HEK293 (cell line): ENCODE measurements at regions not wholly inside any gene's neighbourhood (a gene's known extent, or its start where the extent isn't known, plus 50 kb on each side); places are given as distances from the start of the nearest gene placed in this dataset.

ENCODE experiments used
- CTCF ChIA-PET: fragments of 350-600 bp; formaldehyde crosslinking; extraction: SDS; loops from one replicate; lab custom pipeline; 2021; ENCODE audit warnings: antibody characterized with exemption; lab: Yijun Ruan, JAX
- POLR2A ChIA-PET: fragments of 300-600 bp; formaldehyde crosslinking; extraction: SDS; loops from one replicate; lab custom pipeline; 2020; ENCODE audit warnings: antibody characterized with exemption, inconsistent platforms; lab: Yijun Ruan, JAX
- H3K27ac ChIP-seq: fragments of 200-500 bp; sonication (Bioruptor generic); 2 replicates; pipeline ENCODE4 v1.5.1; 2014; ENCODE audit warnings: low read depth, low read length, control low read depth, inconsistent platforms; ENCODE audit errors: extremely low read depth
- H3K36me3 ChIP-seq, 2 experiments: fragments of 200-500 bp in 1 of 2; sonication (Bioruptor generic) in 1 of 2; 1 replicate in 1 of 2; 2 replicates in 1 of 2; pipeline ENCODE4 v1.5.1; 2014 to 2017; ENCODE audit warnings: inconsistent platforms in 2 of 2, low read length in 2 of 2; ENCODE audit not compliant: control insufficient read depth in 2 of 2, insufficient read depth in 1 of 2
- H3K4me1 ChIP-seq: fragments of 200-500 bp; sonication (Bioruptor generic); 2 replicates; pipeline ENCODE4 v1.5.1; 2014; ENCODE audit warnings: mild to moderate bottlenecking, low read length, inconsistent platforms; ENCODE audit not compliant: control insufficient read depth, insufficient read depth
- H3K4me3 ChIP-seq: 2 replicates; pipeline ENCODE4 v1.5.1; 2011; ENCODE audit warnings: low read depth, mild to moderate bottlenecking, control low read depth, low read length, moderate library complexity
- H3K9me3 ChIP-seq: fragments of 200-500 bp; sonication (Bioruptor generic); 2 replicates; pipeline ENCODE4 v1.5.1; 2014; ENCODE audit warnings: low read depth, low read length, inconsistent platforms; ENCODE audit not compliant: control insufficient read depth, insufficient read depth
- BCL11B ChIP-seq: fragments of 450-650 bp; formaldehyde crosslinking; IDR thresholded peaks from 2 replicates; pipeline ENCODE4 v1.5.1; 2016; ENCODE audit warnings: low read depth, missing biosample characterization, missing genetic modification characterization
- GLIS1 ChIP-seq: fragments of 450-650 bp; formaldehyde crosslinking; IDR thresholded peaks from 2 replicates; pipeline ENCODE4 v1.5.1; 2016; ENCODE audit warnings: missing biosample characterization, missing genetic modification characterization
- PRDM10 ChIP-seq: fragments of 450-650 bp; formaldehyde crosslinking; IDR thresholded peaks from 2 replicates; pipeline ENCODE4 v1.5.1; 2016; ENCODE audit warnings: missing biosample characterization, missing genetic modification characterization
- PRDM6 ChIP-seq: fragments of 450-650 bp; formaldehyde crosslinking; IDR thresholded peaks from 2 replicates; pipeline ENCODE4 v1.5.1; 2017; ENCODE audit warnings: missing biosample characterization, missing genetic modification characterization
- REST ChIP-seq: fragments of 450-650 bp; formaldehyde crosslinking; IDR thresholded peaks from 2 replicates; pipeline ENCODE4 v1.5.1; 2016; ENCODE audit warnings: missing biosample characterization, missing genetic modification characterization
- ZBTB1 ChIP-seq: fragments of 450-650 bp; formaldehyde crosslinking; IDR thresholded peaks from 2 replicates; pipeline ENCODE4 v1.5.1; 2016; ENCODE audit warnings: missing biosample characterization, missing genetic modification characterization
- ZBTB8A ChIP-seq: fragments of 450-650 bp; formaldehyde crosslinking; IDR thresholded peaks from 2 replicates; pipeline ENCODE4 v1.5.1; 2016; ENCODE audit warnings: missing biosample characterization, missing genetic modification characterization
- ZNF132 ChIP-seq: fragments of 450-650 bp; formaldehyde crosslinking; IDR thresholded peaks from 2 replicates; pipeline ENCODE4 v1.5.1; 2017; ENCODE audit warnings: missing biosample characterization, missing genetic modification characterization, borderline replicate concordance
- ZNF148 ChIP-seq: fragments of 450-650 bp; formaldehyde crosslinking; IDR thresholded peaks from 2 replicates; pipeline ENCODE4 v1.5.0; 2017; ENCODE audit warnings: missing biosample characterization, missing genetic modification characterization, borderline replicate concordance
- ZNF16 ChIP-seq: fragments of 450-650 bp; formaldehyde crosslinking; IDR thresholded peaks from 2 replicates; pipeline ENCODE4 v1.5.1; 2016; ENCODE audit warnings: low read depth, missing biosample characterization, missing genetic modification characterization
- ZNF19 ChIP-seq: fragments of 450-650 bp; formaldehyde crosslinking; IDR thresholded peaks from 2 replicates; pipeline ENCODE4; 2016; ENCODE audit warnings: missing biosample characterization, missing genetic modification characterization, low read depth
- ZNF214 ChIP-seq: fragments of 450-650 bp; formaldehyde crosslinking; IDR thresholded peaks from 2 replicates; pipeline ENCODE4 v1.5.1; 2017; ENCODE audit warnings: missing biosample characterization, mild to moderate bottlenecking, missing genetic modification characterization, borderline replicate concordance
- ZNF221 ChIP-seq: fragments of 450-650 bp; formaldehyde crosslinking; IDR thresholded peaks from 2 replicates; pipeline ENCODE4 v1.5.1; 2017; ENCODE audit warnings: missing biosample characterization, missing genetic modification characterization, borderline replicate concordance
- ZNF510 ChIP-seq: fragments of 450-650 bp; formaldehyde crosslinking; IDR thresholded peaks from 2 replicates; pipeline ENCODE4 v1.5.1; 2018; ENCODE audit warnings: mild to moderate bottlenecking, missing genetic modification characterization, missing biosample characterization; ENCODE audit not compliant: insufficient replicate concordance
- ZNF639 ChIP-seq: fragments of 450-650 bp; formaldehyde crosslinking; IDR thresholded peaks from 2 replicates; pipeline ENCODE4 v1.5.1; 2016; ENCODE audit warnings: missing biosample characterization, missing genetic modification characterization
- ZNF654 ChIP-seq: fragments of 450-650 bp; formaldehyde crosslinking; IDR thresholded peaks from 2 replicates; pipeline ENCODE4 v1.5.1; 2016; ENCODE audit warnings: low read depth, missing biosample characterization, missing genetic modification characterization
- ZNF677 ChIP-seq: fragments of 450-650 bp; IDR thresholded peaks from 2 replicates; pipeline ENCODE4 v1.5.0; 2018; ENCODE audit warnings: missing biosample characterization, mild to moderate bottlenecking, missing genetic modification characterization, moderate library complexity
- ZNF701 ChIP-seq: fragments of 450-650 bp; formaldehyde crosslinking; IDR thresholded peaks from 2 replicates; pipeline ENCODE4 v1.5.1; 2016; ENCODE audit warnings: missing biosample characterization, missing genetic modification characterization
- ZNF707 ChIP-seq: fragments of 450-650 bp; formaldehyde crosslinking; IDR thresholded peaks from 2 replicates; pipeline ENCODE4 v1.5.1; 2016; ENCODE audit warnings: missing biosample characterization, missing genetic modification characterization
- ZNF777 ChIP-seq: fragments of 450-650 bp; formaldehyde crosslinking; IDR thresholded peaks from 2 replicates; pipeline ENCODE4 v1.5.1; 2017; ENCODE audit warnings: missing biosample characterization, missing genetic modification characterization, borderline replicate concordance
- ZNF843 ChIP-seq: fragments of 450-650 bp; formaldehyde crosslinking; IDR thresholded peaks from 2 replicates; pipeline ENCODE4 v1.5.1; 2016; ENCODE audit warnings: missing biosample characterization, missing genetic modification characterization

GRCh38 chr10:20958225-20958624 lies 61.1 kb upstream of the NEBL start:
- POLR2A ChIA-PET = no interaction called here
- Histone ChIP-seq H3K4me1 (peaks cover 22% of the 10 kb centered on the region), H3K9me3 (no peaks in the 10 kb centered on the region), H3K36me3 (no peaks in the 10 kb centered on the region), H3K27ac (no peak overlapping the region), H3K4me3 (no peak overlapping the region)
- TF ChIP-seq ZNF214 (no peak), ZNF777 (tag by site-specific recombination) (no peak), ZNF707 (tag by site-specific recombination) (no peak), ZNF701 (no peak), ZNF132 (tag by site-specific recombination) (no peak), BCL11B (tag by site-specific recombination) (no peak), ZNF677 (tag by site-specific recombination) (no peak), ZBTB8A (tag by site-specific recombination) (no peak), PRDM6 (tag by site-specific recombination) (no peak), ZNF16 (tag by site-specific recombination) (no peak), ZNF148 (tag by site-specific recombination) (no peak)
- CTCF ChIA-PET = interaction anchor here (0.6 to 0.7 kb wide), 2 partner anchors 42 to 43 kb away, joined by 3 to 6 read pairs; no protein-coding TSS in a partner anchor

GRCh38 chr10:20957744-20958143 lies 60.6 kb upstream of the NEBL start:
- POLR2A ChIA-PET = no interaction called here
- H3K27ac ChIP-seq = no peak overlapping the region
- CTCF ChIA-PET = interaction anchor here (0.7 kb wide), 1 partner anchor 42 kb away, joined by 6 read pairs; no protein-coding TSS in a partner anchor
- H3K4me1 ChIP-seq = peaks cover 22% of the 10 kb centered on the region
- H3K4me3 ChIP-seq = no peak overlapping the region
- no peaks in the 10 kb centered on the region for H3K9me3 ChIP-seq
- no peaks in the 10 kb centered on the region; a peak in 1 of 3 replicates for H3K36me3 ChIP-seq
- TF ChIP-seq ZBTB1 (tag by site-specific recombination) (no peak), ZNF16 (tag by site-specific recombination) (no peak), REST (tag by site-specific recombination) (no peak), ZNF221 (tag by site-specific recombination) (no peak), GLIS1 (no peak), ZNF19 (tag by site-specific recombination) (no peak), ZNF654 (tag by site-specific recombination) (no peak), PRDM10 (tag by site-specific recombination) (no peak), ZNF510 (tag by site-specific recombination) (no peak), ZNF843 (tag by site-specific recombination) (no peak), ZNF639 (tag by site-specific recombination) (no peak), ZNF777 (tag by site-specific recombination) (no peak)
